Medulla oblongata (tissue), 1 donor: ENCODE measurements at regions not wholly inside any gene's neighbourhood (a gene's known extent, or its start where the extent isn't known, plus 50 kb on each side); places are given as distances from the start of the nearest gene placed in this dataset.

Source experiments
- DNase-seq: peaks from one replicate; pipeline ENCODE4 v3.0.0-alpha.2; 2015; ENCODE audit errors: extremely low spot score

GRCh38 chr4:125801924-125802323, 487.2 kb downstream of the FAT4 start:
- DNase-seq: no peak

DNA sequence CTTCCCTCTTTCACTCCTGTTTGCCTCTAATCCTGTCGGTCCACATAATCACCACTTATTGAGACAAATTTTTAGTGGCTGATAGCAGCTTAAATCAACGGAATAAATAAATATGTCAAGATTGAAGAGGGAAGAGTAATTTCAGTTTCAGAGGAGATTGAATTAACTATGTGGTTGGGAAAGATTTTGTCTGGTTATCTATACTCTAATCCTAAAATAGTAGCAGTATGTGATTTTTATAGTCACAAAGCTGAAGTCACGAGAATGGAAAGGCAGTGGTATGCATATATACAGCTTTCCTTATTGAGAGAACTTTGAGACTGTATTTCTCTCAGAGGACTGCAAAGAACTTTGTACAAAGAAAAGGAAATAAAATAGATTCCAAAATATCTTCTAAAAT, 493.3 kb downstream of the FAT4 start:
- no peak for DNase-seq

DNA sequence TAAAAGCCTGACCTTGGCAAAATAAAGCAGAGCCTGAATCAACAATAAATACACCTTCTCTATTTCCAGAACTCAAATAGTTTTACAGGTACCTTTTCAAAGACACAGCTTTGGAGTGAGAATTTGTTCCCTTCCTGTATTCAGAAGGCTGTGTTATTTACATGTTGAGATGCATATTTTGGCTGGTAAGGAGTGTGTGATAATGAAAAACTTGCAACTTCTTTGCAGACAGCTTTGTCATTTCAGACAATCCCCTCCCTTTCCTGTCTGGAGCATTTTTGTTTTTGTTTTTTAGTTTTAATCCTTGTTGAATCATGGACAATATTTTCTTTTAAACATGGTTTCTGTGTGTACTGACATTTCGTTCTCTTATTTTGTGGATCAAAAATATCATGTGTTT, 493.8 kb downstream of the FAT4 start:
- DNase-seq: no peak

DNA sequence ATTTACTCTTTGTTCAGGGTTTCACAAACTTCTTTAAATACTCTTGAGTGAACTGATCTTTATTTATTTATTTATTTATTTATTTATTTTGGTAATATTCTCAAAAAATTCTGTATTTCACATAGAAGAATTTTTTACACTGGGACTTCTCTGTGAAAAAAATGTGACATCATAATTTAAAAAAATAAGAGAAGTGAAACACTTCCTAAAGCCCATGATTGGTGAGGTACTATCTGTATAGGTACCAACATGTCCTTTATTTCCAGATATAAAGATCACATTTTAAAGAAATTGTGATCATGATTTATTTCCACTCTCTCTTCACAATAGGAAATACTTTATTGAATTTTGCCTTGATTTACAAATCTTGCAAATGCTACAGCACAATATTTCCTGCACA, 497.1 kb downstream of the FAT4 start:
- no peak for DNase-seq

- no peak for DNase-seq
Measured at GRCh38 chr4:125826801-125827695, 512.3 kb downstream of the FAT4 start.

DNA sequence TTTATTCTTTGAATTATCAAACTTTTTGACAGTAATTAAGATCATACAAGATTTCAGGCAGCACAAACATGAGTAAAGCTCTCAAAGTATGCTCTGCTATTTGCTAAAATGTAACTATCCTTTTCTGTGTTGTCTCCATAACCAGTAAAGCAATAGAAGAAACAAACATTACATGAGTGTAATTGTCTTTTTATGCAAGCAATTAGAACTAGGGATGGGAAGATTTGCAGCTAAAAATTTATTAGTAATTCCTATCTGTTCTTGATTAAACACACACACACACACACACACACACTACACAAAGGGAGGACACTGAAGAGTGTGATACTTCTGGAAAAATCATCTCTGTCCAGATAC, 512.9 kb downstream of the FAT4 start:
- DNase-seq: no peak

GRCh38 chr4:125828346-125828745, 513.6 kb downstream of the FAT4 start:
- no peak for DNase-seq

- DNase-seq: no peak
Measured at GRCh38 chr4:125832161-125832560, 517.4 kb downstream of the FAT4 start.

- no peak for DNase-seq
Measured at GRCh38 chr4:125836597-125837195, 521.9 kb downstream of the FAT4 start.

GRCh38 chr4:125837493-125838201, 522.9 kb downstream of the FAT4 start:
- no peak for DNase-seq

DNA sequence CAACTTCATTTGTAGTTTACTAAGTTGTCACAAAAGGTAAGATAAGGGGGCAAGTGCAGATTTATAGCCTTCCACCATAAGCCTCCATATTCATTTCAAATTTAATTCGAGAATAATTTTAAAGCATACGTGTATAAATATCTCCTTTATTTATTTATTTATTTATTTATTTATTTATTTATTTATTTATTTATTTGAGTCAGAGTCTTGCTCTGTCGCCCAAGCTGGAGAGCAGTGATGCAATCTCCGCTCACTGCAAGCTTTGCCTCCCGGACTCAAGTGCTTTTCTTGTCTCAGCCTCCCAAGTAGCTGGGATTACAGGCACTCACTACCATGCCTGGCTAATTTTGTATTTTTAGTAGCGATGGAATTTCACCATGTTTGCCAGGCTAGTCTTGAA, 523.4 kb downstream of the FAT4 start:
- DNase-seq: no peak

- no peak for DNase-seq
Measured at GRCh38 chr4:125838924-125839323, 524.2 kb downstream of the FAT4 start.

GRCh38 chr4:125843947-125844346, 529.2 kb downstream of the FAT4 start:
- no peak for DNase-seq

GRCh38 chr4:125847518-125847917, 532.8 kb downstream of the FAT4 start:
- no peak for DNase-seq

DNA sequence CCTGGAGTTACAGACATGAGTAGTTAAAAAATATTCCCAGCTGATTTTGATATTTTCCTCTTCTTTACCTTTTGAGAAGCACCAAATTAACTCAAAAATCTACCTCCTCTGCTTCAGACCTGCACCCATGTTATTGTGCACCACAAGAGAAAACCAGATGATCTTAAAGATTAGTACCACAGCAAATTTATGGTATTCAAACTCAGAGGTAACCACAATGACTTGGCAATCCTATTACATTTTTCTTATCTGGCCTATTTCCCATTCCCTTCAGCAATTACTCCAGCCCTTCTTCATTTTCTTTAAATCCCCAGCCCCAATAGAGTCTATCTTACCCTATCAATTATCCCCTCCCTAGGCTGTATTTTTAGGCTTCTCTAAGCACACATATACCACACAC, 535.1 kb downstream of the FAT4 start:
- no peak for DNase-seq

GRCh38 chr4:125891597-125892258, 577.0 kb downstream of the FAT4 start:
- no peak for DNase-seq

DNA sequence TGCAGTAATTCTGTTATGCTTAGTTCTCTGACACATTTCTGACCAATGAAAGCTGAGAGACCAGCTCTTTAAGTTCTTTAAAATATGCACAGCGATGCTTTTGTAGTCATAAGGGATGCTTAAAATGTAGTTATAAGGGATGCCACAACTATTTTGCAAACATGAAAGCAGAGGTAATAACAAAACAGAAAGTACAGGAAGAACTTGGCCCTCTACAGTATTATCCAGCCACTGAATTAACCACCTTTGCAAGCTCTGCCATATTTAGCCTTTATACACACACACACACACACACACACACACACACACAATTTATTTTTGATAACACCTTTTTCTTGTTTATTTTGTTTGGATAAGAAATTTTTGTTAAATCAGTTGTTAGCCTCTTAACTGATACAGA, 590.0 kb downstream of the FAT4 start:
- no peak for DNase-seq

DNA sequence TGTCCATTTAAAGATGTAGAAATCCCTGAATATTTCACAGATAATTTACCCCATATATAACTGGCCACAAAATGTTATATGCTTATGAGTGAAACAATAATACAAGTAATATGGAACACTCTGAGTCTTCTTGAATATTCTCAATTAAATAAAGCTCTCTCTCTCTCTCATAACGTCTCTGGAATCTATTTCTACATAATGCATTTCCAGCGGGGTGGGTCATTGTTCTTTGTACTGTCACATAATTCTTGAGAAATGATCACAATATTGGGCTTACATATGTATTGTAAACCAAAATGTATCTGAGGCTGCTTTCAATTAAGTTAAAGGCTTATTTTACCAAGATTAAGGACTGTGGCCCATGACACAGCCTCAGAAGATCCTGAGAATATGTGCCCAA, 596.3 kb downstream of the FAT4 start:
- DNase-seq: no peak

GRCh38 chr4:125911481-125911880, 596.7 kb downstream of the FAT4 start:
- DNase-seq: no peak

DNA sequence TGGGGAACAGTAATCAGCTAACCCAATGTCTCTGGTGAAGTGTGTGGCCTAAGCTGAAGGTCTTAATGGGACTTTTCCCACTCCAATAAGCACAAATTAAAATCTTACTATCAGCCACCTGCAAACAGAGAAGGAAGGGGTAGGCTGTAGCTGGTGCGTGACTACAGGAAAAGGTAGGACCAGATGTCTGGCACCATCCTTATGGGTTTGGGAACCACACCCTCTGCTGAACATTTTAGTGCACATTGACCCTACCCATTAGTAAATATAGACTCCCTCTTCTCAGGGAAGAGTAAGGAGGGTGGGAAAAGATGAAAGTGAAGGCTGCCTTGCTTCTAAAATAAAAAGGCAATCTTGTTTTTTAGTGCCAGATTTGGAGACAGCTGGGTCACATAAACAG, 602.8 kb downstream of the FAT4 start:
- DNase-seq: no peak

DNA sequence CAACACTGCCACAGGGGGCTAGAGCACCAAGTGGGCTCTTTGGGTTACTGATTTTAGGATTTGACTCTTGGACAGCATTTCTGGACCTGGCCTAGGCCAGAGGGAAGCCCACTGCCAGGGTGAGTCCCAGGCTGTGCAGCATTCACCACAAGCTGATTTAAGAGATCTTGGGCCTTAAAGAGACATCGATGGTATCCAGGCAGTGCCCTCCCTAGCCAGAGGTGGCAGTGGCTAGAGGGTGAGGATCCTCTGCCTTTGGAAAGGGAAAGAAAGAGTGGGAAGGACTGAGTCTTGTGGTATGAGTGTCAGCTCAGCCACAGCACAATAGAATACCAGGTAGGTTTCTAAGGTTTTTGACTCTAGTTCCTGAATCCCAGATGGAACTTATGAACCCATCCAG, 613.9 kb downstream of the FAT4 start:
- DNase-seq: no peak

DNA sequence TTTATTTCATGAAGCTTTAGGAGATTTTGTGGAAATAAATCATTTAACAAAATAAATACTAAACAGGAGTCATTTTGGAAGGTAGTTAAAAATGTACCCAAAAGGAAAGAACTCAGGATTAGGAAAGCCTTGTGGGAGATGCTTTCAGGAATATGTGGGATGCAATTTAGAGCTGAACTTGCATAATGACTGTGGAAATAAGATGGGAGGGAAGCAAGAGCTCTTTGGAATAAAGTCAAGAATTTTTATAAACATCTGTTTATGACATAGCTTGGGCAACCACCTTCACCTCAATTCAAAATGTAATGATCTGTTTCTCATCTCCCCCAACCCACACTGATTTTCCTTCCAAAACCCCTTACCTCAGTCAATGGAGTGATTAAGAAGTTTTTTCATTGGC, 623.8 kb downstream of the FAT4 start:
- no peak for DNase-seq
